Uterus (tissue), 2 donors: ENCODE measurements at regions not wholly inside any gene's neighbourhood (a gene's known extent, or its start where the extent isn't known, plus 50 kb on each side); places are given as distances from the start of the nearest gene placed in this dataset.

Source experiments
- POLR2A ChIP-seq, 2 donors: fragments of 450-650 bp; IDR thresholded peaks; one replicate each; pipeline ENCODE4 v1.6.1; 2016; ENCODE audit warnings: antibody characterized with exemption in 2 of 2, mild to moderate bottlenecking in 1 of 2, moderate library complexity in 1 of 2
- TF ChIP-seq, protein P1 (sequence below), 4 experiments: fragments of 200-600 bp in 2 of 4; fragments of 450-650 bp in 2 of 4; sonication (generic) in 2 of 4; IDR thresholded peaks; one replicate each; pipeline ENCODE4 v1.5.1; 2016 to 2019; ENCODE audit warnings: antibody characterized with exemption in 4 of 4, mild to moderate bottlenecking in 2 of 4, moderate library complexity in 1 of 4

DNA sequence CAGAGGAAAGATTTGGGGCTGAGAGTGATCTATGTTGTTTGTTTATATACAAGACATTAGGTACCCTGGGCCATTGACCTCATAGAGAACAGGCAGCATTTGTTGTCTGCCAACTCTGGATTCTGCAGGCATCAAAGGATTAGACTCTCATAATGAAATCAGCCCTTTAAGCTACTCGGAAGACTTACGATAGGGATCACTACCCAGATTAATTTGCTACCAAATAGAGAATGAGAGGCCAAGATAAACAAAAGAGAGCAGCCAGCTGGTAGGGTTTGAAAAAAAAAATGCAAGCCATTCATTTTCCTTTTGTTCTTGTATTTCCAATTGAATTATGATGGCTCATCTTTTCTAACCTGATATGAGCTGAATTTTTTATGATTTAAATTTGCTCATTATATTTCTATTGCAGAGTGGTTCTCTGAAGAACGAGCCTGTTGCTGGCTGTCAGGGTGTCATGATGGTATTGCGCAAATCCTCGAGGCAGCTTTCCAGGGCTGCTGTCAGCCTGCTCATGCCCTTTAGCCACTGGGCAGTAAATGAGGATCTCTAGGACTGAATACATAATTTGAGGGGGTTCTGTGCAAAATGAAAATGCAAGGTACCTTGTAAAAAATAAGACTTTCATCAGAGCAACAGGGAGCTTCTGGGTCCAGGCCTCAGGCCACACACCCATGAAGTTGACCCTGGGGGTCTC lies 116.4 kb upstream of the KCNJ15 start:
- TF ChIP-seq, protein P1, sequence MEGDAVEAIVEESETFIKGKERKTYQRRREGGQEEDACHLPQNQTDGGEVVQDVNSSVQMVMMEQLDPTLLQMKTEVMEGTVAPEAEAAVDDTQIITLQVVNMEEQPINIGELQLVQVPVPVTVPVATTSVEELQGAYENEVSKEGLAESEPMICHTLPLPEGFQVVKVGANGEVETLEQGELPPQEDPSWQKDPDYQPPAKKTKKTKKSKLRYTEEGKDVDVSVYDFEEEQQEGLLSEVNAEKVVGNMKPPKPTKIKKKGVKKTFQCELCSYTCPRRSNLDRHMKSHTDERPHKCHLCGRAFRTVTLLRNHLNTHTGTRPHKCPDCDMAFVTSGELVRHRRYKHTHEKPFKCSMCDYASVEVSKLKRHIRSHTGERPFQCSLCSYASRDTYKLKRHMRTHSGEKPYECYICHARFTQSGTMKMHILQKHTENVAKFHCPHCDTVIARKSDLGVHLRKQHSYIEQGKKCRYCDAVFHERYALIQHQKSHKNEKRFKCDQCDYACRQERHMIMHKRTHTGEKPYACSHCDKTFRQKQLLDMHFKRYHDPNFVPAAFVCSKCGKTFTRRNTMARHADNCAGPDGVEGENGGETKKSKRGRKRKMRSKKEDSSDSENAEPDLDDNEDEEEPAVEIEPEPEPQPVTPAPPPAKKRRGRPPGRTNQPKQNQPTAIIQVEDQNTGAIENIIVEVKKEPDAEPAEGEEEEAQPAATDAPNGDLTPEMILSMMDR (IDR thresholded peaks at IDR 0.05), result no peak
- TF ChIP-seq POLR2A (IDR thresholded peaks at IDR 0.05), result no peak
